Left lung (tissue), 4 donors: ENCODE measurements at regions not wholly inside any gene's neighbourhood (a gene's known extent, or its start where the extent isn't known, plus 50 kb on each side); places are given as distances from the start of the nearest gene placed in this dataset.

ENCODE experiments used
- ATAC-seq: fragments of 200-7000 bp; cut with Tn5 transposase; one replicate; pipeline ENCODE4 v1.9.1; 2020; ENCODE audit warnings: moderate library complexity
- DNase-seq, 4 donors: peaks; one replicate each; pipeline ENCODE4 v3.0.0-alpha.2; 2013 to 2020
- H3K27ac ChIP-seq, 2 donors: fragments of 200-600 bp; sonication (generic) in 1 of 2; one replicate each; pipeline versions ENCODE4 v1.5.0 to v1.8.0; 2020 to 2021
- H3K27me3 ChIP-seq, 2 donors: fragments of 200-600 bp; sonication (generic) in 1 of 2; one replicate each; pipeline versions ENCODE4 v1.5.0 to v1.8.0; 2020 to 2021
- H3K36me3 ChIP-seq, 2 donors: fragments of 200-600 bp; sonication (generic) in 1 of 2; one replicate each; pipeline versions ENCODE4 v1.5.0 to v1.8.0; 2020 to 2021
- H3K4me1 ChIP-seq, 2 donors: fragments of 200-600 bp; one replicate each; pipeline ENCODE4 v1.8.0; 2021
- H3K4me3 ChIP-seq, 2 donors: fragments of 200-600 bp; sonication (generic) in 1 of 2; one replicate each; pipeline versions ENCODE4 v1.5.0 to v1.8.0; 2020 to 2021; ENCODE audit warnings: mild to moderate bottlenecking in 1 of 2
- H3K9me3 ChIP-seq, 2 donors: fragments of 200-600 bp; sonication (generic) in 1 of 2; one replicate each; pipeline versions ENCODE4 v1.5.0 to v1.8.0; 2020 to 2021
- intact Hi-C, 2 donors: fragments of 100-400 bp; cut with DNase I; formaldehyde crosslinking; loops; one replicate each; pipeline versions ENCODE4 v1.11.2 to v1.14.2; 2022
- TF ChIP-seq, protein P1 (sequence below), 2 donors: fragments of 200-600 bp; sonication (generic) in 1 of 2; IDR thresholded peaks; one replicate each; pipeline versions ENCODE4 v1.5.0 to v1.8.0; 2021; ENCODE audit warnings: antibody characterized with exemption in 2 of 2
- donor health status: DM: no; HTN: yes; CAD: no.
- donor health status: DM: no; HTN: no; CAD: no.

DNA sequence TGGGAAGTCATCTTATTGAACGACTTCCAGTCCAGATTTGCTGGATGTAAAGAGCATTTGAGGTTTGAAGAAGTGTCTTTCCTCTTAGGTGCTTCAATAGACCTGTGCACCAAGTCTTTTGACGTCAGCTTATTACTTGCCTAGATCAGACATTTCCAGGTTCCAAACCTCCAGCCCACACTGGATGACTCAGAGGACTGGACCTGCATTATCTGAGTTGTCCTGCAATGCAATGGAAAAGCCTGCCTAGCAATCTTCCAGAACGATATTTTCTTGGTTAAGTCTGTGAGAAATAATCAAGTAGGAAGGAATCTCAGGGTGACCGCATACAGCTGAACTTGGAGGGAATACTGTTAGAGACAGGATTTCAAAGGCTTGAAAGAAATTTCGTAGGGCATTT lies 147.2 kb upstream of the MOCS2 start:
- TF ChIP-seq, protein P1, sequence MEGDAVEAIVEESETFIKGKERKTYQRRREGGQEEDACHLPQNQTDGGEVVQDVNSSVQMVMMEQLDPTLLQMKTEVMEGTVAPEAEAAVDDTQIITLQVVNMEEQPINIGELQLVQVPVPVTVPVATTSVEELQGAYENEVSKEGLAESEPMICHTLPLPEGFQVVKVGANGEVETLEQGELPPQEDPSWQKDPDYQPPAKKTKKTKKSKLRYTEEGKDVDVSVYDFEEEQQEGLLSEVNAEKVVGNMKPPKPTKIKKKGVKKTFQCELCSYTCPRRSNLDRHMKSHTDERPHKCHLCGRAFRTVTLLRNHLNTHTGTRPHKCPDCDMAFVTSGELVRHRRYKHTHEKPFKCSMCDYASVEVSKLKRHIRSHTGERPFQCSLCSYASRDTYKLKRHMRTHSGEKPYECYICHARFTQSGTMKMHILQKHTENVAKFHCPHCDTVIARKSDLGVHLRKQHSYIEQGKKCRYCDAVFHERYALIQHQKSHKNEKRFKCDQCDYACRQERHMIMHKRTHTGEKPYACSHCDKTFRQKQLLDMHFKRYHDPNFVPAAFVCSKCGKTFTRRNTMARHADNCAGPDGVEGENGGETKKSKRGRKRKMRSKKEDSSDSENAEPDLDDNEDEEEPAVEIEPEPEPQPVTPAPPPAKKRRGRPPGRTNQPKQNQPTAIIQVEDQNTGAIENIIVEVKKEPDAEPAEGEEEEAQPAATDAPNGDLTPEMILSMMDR (IDR thresholded peaks at IDR 0.05), result no peak
- Histone ChIP-seq H3K9me3 (no peaks in the 10 kb centered on the region), H3K4me1 (no peaks in the 10 kb centered on the region), H3K27me3 (no peaks in the 10 kb centered on the region), H3K27ac (no peak overlapping the region), H3K4me3 (no peak overlapping the region), H3K36me3 (no peaks in the 10 kb centered on the region)
- ATAC-seq (no peak), DNase-seq (no peak)
- intact Hi-C loops, result no loop called here

DNA sequence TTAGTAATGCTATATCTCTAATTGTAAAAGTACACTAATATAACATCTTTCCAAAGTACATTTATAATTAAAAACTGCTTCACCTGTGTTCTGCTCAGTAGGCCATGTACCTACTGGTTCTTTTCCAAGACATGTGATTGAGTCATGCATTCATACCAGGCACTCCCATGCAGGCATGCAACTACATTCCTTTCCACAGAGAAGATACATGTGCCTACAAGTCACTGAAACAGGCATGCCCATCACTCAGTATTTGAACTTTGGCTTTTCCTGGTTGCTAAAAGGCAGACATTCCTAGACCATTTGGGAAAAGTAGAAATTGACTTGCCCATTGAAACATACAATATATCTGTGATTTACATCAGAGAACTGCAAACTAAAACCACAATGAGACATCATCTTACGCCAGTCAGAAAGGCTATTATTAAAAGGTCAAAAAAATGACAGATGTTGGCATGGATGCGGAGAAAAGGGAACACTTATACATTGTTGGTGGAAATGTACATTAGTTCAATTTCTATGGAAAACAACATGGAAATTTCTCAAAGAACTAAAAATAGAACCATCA lies 148.3 kb upstream of the MOCS2 start:
- no peak for DNase-seq
- Histone ChIP-seq H3K4me3 (no peak overlapping the region), H3K9me3 (no peaks in the 10 kb centered on the region), H3K4me1 (no peaks in the 10 kb centered on the region), H3K27me3 (no peaks in the 10 kb centered on the region), H3K36me3 (no peaks in the 10 kb centered on the region), H3K27ac (no peak overlapping the region)
- TF ChIP-seq, protein P1 (IDR thresholded peaks at IDR 0.05), result no peak
- no peak for ATAC-seq
- intact Hi-C loops, result no loop called here

DNA sequence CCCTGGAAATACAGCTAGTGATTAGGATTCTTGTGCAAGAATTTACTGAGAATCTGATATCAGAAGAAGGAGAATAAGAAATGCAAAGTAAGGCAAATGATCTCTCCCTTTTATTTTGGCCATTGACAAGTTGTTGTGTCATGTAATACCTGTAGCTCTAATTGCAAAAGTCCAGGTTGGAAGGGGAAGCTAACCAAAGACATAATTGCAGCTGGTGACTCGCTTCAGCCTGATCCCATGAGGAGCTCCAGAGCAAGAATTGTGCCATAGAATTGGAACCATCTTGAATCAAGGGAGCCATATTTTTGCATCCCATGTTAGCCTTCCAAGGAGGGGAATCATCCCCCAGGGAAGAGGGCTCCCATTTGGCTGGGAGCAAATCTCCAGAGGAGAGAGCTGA lies 149.6 kb upstream of the MOCS2 start:
- TF ChIP-seq, protein P1 (IDR thresholded peaks at IDR 0.05), result no peak
- H3K9me3 ChIP-seq, result no peaks in the 10 kb centered on the region
- H3K4me1 ChIP-seq, result no peaks in the 10 kb centered on the region
- H3K27me3 ChIP-seq, result no peaks in the 10 kb centered on the region
- ATAC-seq (no peak), DNase-seq (no peak)
- intact Hi-C loops, result no loop called here
- no peak overlapping the region for H3K4me3 ChIP-seq
- no peak overlapping the region for H3K27ac ChIP-seq
- no peaks in the 10 kb centered on the region for H3K36me3 ChIP-seq

DNA sequence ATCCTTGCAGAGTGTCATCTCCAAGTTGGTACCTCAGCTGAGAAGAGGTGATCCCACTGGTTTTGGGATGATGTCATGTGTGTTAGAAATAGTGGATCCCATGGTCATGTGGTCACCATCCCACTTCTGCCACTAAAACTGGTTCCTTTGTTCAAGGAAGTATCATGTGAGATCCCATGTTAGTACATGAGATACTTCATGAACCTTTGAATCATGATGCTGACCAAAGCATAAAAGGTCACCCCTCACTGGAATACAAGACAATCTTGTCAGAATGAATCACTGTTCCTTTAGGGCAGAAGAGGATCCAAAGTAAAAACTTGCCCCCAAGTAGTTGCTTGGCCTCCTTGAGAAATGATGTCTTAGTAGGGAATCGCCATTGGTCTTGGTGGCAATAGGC lies 150.9 kb upstream of the MOCS2 start:
- no peaks in the 10 kb centered on the region for H3K27me3 ChIP-seq
- H3K4me3 ChIP-seq, result no peak overlapping the region
- intact Hi-C loops, result no loop called here
- H3K9me3 ChIP-seq, result no peaks in the 10 kb centered on the region
- H3K27ac ChIP-seq, result no peak overlapping the region
- ATAC-seq (no peak), DNase-seq (no peak)
- H3K36me3 ChIP-seq, result no peaks in the 10 kb centered on the region
- TF ChIP-seq, protein P1 (IDR thresholded peaks at IDR 0.05), result no peak
- H3K4me1 ChIP-seq, result no peaks in the 10 kb centered on the region

DNA sequence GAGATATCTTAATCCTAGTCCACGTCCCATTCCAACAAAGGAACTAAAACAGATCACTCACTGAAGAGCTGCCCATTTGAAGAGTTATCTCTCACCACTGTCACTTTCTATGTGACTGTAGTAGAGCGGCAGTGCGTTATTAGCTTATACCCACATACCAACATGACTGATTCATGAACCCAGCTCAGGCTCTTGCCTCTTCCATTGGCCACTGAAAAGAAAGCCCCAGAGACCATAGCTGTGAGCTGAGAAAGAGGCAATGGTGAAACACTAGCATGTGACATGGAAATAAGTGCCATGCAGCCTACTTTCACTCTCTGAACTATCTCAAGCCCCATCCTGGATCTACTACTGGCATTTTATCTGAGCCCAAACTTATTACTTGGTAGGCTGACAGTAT lies 151.7 kb upstream of the MOCS2 start:
- ATAC-seq, result no peak
- Histone ChIP-seq H3K9me3 (no peaks in the 10 kb centered on the region), H3K27ac (no peak overlapping the region), H3K4me3 (no peak overlapping the region), H3K4me1 (no peaks in the 10 kb centered on the region), H3K36me3 (no peaks in the 10 kb centered on the region), H3K27me3 (no peaks in the 10 kb centered on the region)
- TF ChIP-seq, protein P1 (IDR thresholded peaks at IDR 0.05), result no peak
- intact Hi-C loops, result no loop called here
- no peak for DNase-seq
